Immature natural killer cell (primary cell): ENCODE measurements at regions not wholly inside any gene's neighbourhood (a gene's known extent, or its start where the extent isn't known, plus 50 kb on each side); places are given as distances from the start of the nearest gene placed in this dataset.
A peak's percentile ranks its signal among the peaks of the same experiment; 100 is the strongest.

Source experiments
- DNase-seq, 3 donors: peaks; one replicate each; pipeline ENCODE4 v3.0.0; 2022; ENCODE audit warnings: mixed read lengths in 1 of 3
- H3K27ac Mint-ChIP-seq, 6 donors: one replicate each; pipeline ENCODE4 v1.8.0; 2020; ENCODE audit warnings: mixed read lengths in 6 of 6, mild to moderate bottlenecking in 5 of 6, inconsistent platforms in 4 of 6, moderate library complexity in 3 of 6
- H3K27me3 Mint-ChIP-seq, 3 donors: one replicate each; pipeline ENCODE4 v1.8.0; 2020 to 2021; ENCODE audit warnings: low read depth in 3 of 3, mild to moderate bottlenecking in 3 of 3, mixed read lengths in 3 of 3, moderate library complexity in 3 of 3, inconsistent platforms in 1 of 3
- H3K36me3 Mint-ChIP-seq, 3 donors: one replicate each; pipeline ENCODE4 v1.8.0; 2020; ENCODE audit warnings: mixed read lengths in 3 of 3, inconsistent platforms in 2 of 3, mild to moderate bottlenecking in 2 of 3
- H3K4me1 Mint-ChIP-seq, 2 donors: one replicate each; pipeline ENCODE4 v1.8.0; 2020; ENCODE audit warnings: inconsistent platforms in 2 of 2, mild to moderate bottlenecking in 2 of 2, mixed read lengths in 2 of 2, moderate library complexity in 1 of 2
- H3K4me3 Mint-ChIP-seq, 5 donors: one replicate each; pipeline ENCODE4 v1.8.0; 2020; ENCODE audit warnings: mild to moderate bottlenecking in 5 of 5, mixed read lengths in 5 of 5, inconsistent platforms in 3 of 5, moderate library complexity in 3 of 5
- H3K9me3 Mint-ChIP-seq, 6 donors: one replicate each; pipeline ENCODE4 v1.8.0; 2020; ENCODE audit warnings: mild to moderate bottlenecking in 6 of 6, mixed read lengths in 6 of 6, inconsistent platforms in 4 of 6, moderate library complexity in 3 of 6

DNA sequence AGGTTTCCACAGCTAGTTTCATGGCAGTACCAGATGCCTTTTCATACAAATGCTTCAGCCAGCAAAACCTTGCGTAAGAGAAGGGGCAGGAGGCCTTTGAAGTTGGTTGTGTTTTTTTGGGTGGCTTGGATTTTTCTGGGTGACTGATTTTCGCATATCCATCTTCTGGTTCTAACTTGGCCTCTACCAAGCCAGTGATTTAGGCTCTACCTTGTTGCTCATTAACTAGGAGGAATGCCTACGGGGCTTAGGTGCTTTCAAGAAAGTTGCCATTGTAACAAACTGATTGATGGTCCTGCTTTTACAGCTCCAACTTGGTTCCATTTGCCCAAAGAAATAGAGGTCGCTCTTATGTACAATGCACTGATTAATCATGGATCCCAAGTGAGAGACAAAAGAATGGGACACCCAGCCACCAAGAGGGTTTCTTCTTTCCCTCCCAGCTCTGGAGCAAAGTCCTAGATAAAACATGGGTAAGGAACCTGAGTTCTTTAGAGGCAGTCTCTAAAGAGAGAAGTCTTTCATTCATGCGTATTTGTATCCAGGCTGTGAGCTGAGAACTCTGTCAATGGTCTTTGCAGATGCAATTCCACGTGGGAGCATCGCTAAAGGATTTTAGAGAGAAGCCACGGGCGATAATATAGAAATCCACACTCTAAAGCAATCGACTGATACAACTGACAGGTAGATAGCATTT, 92.1 kb upstream of the FGFR2 start:
- H3K9me3 Mint-ChIP-seq = peaks cover 0 to 2% (median 0%) of the 10 kb centered on the region in 6 donors
- H3K27me3 Mint-ChIP-seq = peaks cover 2 to 14% (median 6%) of the 10 kb centered on the region in 3 donors
- H3K36me3 Mint-ChIP-seq = no peaks in the 10 kb centered on the region
- H3K27ac Mint-ChIP-seq = no peak overlapping the region
- H3K4me3 Mint-ChIP-seq = no peak overlapping the region
- no peak for DNase-seq
- no peaks in the 10 kb centered on the region for H3K4me1 Mint-ChIP-seq

DNA sequence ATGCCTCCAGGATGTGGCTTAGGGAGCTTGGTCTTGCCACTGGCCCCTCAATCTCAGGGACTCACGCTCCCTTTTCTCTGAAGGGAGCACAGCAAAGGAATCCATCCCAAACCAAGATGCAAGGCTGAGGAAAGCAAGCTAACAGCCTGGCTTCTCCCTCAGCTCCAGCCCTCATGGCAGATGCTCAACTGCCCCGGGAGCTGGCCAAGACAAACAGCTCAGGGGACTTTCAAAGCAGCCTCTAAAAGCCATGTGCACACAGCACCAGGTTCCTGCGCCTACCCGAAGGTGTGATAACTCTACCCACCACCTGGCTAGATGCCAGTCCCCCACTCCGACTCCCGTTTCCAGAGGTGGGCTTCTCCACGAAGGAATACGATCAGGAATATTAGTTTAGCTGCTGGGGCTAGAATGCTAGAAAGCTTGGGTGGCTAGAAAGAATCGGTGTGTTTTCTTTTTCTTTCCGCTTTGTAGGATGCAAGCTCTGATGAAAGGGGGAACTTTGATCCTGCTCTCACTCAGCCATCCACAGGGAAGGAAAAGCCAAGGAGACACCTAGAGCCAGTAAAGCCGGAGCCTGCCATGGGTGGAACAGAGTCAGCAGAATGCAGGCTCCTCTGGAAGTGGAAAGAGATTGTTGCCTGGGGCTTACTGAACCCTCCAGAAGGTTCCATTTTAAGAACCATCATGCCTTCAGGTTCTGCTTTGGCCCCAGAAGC, 89.0 kb upstream of the FGFR2 start:
- H3K27ac Mint-ChIP-seq = no peak overlapping the region
- no peak for DNase-seq
- H3K4me3 Mint-ChIP-seq = no peak overlapping the region
- H3K4me1 Mint-ChIP-seq = no peaks in the 10 kb centered on the region
- H3K27me3 Mint-ChIP-seq = peaks cover 2 to 6% (median 5%) of the 10 kb centered on the region in 3 donors
- H3K36me3 Mint-ChIP-seq = no peaks in the 10 kb centered on the region
- H3K9me3 Mint-ChIP-seq = no peaks in the 10 kb centered on the region

DNA sequence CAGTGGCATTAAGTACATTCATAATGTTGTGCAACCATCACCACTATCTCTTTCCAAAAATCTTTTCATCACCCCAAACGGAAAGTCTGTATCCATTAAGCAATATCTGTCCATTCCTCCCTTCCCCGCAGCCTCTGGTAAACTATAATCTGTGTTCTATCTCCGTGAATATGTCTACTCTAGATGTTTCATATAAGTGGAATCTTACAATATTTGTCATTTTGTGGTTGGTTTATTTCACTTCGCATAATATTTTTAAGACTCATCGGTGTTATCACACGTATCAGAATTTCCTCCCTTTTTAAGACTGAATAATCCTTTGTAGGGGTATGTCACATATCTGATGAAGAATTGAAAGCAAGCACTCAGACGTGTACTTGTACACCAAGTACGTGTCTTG, 86.0 kb upstream of the FGFR2 start:
- no peak for DNase-seq
- H3K27ac Mint-ChIP-seq = no peak overlapping the region
- no peaks in the 10 kb centered on the region for H3K4me1 Mint-ChIP-seq
- H3K36me3 Mint-ChIP-seq = no peaks in the 10 kb centered on the region
- H3K4me3 Mint-ChIP-seq = no peak overlapping the region
- peaks cover 4 to 6% (median 5%) of the 10 kb centered on the region in 3 donors for H3K27me3 Mint-ChIP-seq
- H3K9me3 Mint-ChIP-seq = no peaks in the 10 kb centered on the region

DNA sequence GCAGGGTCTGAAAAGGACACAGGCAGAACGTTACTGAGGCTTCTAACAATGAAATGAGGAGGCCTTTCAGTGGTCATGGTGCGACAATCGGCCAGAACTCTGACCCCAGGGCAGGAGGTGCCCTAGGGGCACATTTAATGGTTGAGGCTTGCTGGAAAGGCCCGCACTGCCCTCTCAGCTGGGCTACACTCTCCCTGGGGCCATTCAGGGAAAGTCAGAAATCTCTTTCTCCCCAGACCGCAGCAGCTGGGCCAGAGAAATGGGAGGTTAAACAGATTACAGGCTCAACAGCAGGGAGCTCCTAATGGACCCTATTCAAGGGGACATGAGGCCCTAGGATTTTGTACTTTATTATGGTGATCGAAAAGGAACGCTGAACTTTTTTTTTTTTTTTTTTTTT, 85.6 kb upstream of the FGFR2 start:
- no peaks in the 10 kb centered on the region for H3K36me3 Mint-ChIP-seq
- H3K27me3 Mint-ChIP-seq = peaks cover 5 to 7% (median 6%) of the 10 kb centered on the region in 3 donors
- H3K4me1 Mint-ChIP-seq = no peaks in the 10 kb centered on the region
- H3K27ac Mint-ChIP-seq = no peak overlapping the region
- H3K9me3 Mint-ChIP-seq = no peaks in the 10 kb centered on the region
- no peak overlapping the region for H3K4me3 Mint-ChIP-seq
- no peak for DNase-seq

DNA sequence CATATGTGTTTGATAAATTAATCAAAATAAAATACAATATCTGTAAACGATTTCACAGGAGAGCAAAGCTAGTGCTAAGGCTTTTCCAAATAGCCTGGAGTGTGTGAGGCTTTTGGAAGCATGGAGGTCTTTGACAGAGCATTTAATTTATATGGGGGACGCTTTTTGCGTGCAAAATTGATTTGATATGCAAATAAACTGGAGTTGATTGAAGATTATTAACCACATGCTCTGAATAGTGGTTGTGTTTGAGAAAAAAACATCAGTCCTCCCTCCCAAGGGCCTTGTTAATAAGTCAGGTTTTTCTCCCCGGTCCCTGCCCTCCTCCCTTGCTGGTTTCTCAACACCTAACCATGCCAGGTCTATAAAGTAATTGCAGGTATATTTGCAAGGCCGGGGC, 85.1 kb upstream of the FGFR2 start:
- no peaks in the 10 kb centered on the region for H3K36me3 Mint-ChIP-seq
- H3K4me3 Mint-ChIP-seq = no peak overlapping the region
- H3K9me3 Mint-ChIP-seq = no peaks in the 10 kb centered on the region
- no peak for DNase-seq
- peaks cover 5 to 7% (median 6%) of the 10 kb centered on the region in 3 donors for H3K27me3 Mint-ChIP-seq
- H3K27ac Mint-ChIP-seq = no peak overlapping the region
- H3K4me1 Mint-ChIP-seq = no peaks in the 10 kb centered on the region

DNA sequence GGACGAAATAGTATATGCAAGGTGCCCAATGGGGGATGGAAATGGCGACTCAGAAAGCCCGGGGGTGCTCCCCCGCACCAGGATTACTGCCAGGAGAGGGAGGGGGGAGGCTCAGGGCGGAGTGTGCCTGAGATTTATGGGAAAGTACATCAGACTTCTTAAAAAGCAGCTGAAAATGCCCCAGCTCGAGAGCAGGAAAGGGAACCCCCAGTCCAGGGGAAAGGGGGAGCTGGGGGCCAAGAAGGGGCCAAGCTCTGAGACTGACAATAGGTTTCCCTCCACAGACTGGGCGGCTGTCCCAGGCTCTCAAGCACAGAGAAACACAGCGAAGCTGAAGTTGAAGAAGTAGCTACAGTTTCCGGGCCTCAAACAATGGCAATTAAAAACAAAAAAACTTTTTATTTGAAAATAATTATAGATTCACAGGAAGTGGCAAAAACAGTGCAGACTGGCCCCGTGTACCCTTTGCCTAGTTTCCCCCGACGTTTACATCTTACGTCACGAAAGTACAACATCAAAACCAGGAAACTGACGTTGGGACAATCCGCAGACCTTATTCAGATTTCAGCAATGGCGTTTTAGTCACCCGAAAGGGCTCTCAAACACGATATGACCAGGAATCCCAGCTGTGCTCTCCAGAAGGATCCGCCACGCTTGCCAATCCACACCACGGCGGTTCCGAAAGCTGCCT, 83.9 kb upstream of the FGFR2 start:
- H3K4me3 Mint-ChIP-seq = no peak overlapping the region
- H3K27me3 Mint-ChIP-seq = peaks cover 4 to 7% (median 5%) of the 10 kb centered on the region in 3 donors
- no peak overlapping the region for H3K27ac Mint-ChIP-seq
- no peaks in the 10 kb centered on the region for H3K4me1 Mint-ChIP-seq
- H3K36me3 Mint-ChIP-seq = no peaks in the 10 kb centered on the region
- no peaks in the 10 kb centered on the region for H3K9me3 Mint-ChIP-seq
- no peak for DNase-seq

DNA sequence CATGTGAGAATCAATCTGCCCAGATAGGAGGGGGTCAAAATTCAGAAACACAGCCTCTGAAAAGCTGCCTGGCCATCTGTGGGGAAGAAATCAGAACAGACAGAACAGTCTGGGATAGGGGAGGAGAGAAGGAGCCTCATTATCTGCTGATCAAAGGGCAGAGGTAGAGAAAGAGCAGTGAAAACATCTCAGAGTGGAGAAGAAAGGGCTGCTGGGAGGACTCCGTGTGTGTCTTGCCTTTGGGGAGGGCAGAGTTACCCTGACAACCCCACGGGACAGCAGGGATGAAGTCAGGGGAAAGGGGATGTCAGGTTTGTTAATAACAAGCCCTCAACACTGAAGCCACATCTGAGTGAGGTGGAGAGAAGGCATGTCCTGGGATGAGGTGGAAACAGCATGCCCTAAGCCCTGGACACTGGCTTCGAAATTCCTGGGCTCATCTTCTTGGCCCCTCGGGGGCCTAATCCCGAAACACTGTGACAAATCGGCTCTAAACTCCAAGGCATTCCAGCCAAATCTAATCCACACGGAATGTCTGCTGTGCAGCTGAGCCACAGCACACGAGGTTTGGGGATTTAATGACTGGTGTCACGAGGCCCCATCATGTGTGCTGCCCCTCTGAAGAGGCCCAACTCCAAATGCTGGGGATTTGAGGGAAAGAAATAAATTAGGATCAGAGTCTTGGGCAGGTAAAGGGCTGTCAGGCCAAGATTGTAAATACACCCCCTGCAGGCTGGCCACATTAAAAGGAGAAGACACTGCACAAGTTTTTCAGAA, 82.8 kb upstream of the FGFR2 start:
- Mint-ChIP-seq H3K4me3 (no peak overlapping the region), H3K9me3 (no peaks in the 10 kb centered on the region), H3K27ac (peak overlapping the region in 1 of 6 donors; percentile 17)

DNA sequence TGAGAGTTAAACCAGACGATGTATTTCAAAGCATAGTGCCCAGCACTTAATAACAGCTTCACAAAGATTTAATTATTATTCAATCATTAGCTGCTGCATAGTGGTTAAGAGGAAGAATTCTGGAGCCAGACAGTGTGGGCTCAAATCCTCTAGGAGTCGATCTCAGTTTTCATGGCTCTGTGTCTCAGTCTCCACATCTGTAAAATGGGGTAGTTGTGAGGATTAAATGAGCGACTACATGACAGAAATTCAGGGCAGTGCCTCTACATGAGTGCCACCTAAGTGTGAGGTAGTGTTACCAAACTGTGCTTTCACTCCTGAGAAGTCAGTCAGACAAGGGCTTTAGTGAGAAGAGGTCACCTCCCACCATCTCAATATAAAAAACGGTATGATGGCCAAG, 81.7 kb upstream of the FGFR2 start:
- DNase-seq = no peak
- H3K36me3 Mint-ChIP-seq = no peaks in the 10 kb centered on the region
- no peaks in the 10 kb centered on the region for H3K4me1 Mint-ChIP-seq
- H3K4me3 Mint-ChIP-seq = no peak overlapping the region
- no peaks in the 10 kb centered on the region for H3K9me3 Mint-ChIP-seq
- peaks cover 0 to 7% (median 3%) of the 10 kb centered on the region in 3 donors for H3K27me3 Mint-ChIP-seq
- H3K27ac Mint-ChIP-seq = no peak overlapping the region

More for the DNA sequence above, 82.8 kb upstream of the FGFR2 start:
- H3K4me1 Mint-ChIP-seq = no peaks in the 10 kb centered on the region
- H3K36me3 Mint-ChIP-seq = no peaks in the 10 kb centered on the region
- no peak for DNase-seq
- peaks cover 4 to 8% (median 7%) of the 10 kb centered on the region in 3 donors for H3K27me3 Mint-ChIP-seq

DNA sequence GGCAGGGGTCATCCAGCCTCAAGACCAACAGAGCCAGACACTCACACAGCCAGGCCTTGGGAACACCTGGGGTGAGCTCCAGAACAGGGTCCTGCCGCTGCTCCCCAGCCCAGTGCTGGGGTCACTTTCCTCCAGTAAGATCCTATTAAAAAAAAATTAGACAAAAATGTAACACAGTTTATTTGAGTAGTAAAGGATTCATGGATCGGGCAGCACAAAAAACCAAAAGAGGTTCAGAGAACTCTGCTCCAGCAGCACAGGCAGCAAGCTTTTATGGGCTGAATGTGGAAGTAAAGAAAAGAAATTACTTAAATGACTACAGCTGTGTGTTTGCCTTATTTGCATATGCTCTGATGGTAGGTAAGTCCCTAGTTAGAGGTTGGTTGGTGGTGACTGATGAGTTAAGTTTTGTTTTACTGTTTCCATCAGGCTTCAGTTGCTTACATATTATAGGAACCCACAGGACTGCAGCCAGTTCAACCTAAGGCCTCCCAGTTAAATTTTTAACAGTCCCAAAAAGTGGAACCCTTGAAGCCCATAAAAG, 80.5 kb upstream of the FGFR2 start:
- Mint-ChIP-seq H3K27ac (no peak overlapping the region), H3K36me3 (no peaks in the 10 kb centered on the region), H3K4me3 (no peak overlapping the region), H3K27me3 (peaks cover 0 to 7% (median 3%) of the 10 kb centered on the region in 3 donors), H3K9me3 (no peaks in the 10 kb centered on the region), H3K4me1 (no peaks in the 10 kb centered on the region)
- DNase-seq = no peak

DNA sequence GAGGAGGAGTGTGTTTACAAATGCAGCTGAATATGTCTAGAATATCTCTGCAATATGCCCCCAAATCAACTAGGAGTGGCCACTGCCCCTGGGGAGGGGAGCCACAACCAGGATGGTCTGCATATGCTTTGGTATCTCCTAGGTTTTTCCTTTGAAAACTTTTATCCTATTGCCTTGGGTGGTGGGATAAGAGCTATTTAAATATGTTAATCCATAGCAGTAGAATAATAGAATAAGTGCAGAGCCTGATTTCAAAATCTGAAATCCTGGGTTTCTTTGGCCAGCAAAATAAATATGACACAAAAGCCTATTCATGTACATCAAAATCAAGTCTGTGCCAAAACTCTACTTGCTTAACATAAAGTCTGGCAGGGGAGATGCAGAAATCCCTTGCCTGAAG, 79.6 kb upstream of the FGFR2 start:
- no peaks in the 10 kb centered on the region for H3K9me3 Mint-ChIP-seq
- no peaks in the 10 kb centered on the region for H3K4me1 Mint-ChIP-seq
- H3K27me3 Mint-ChIP-seq = peaks cover 0 to 7% (median 3%) of the 10 kb centered on the region in 3 donors
- no peaks in the 10 kb centered on the region for H3K36me3 Mint-ChIP-seq
- no peak for DNase-seq
- H3K4me3 Mint-ChIP-seq = no peak overlapping the region
- no peak overlapping the region for H3K27ac Mint-ChIP-seq

DNA sequence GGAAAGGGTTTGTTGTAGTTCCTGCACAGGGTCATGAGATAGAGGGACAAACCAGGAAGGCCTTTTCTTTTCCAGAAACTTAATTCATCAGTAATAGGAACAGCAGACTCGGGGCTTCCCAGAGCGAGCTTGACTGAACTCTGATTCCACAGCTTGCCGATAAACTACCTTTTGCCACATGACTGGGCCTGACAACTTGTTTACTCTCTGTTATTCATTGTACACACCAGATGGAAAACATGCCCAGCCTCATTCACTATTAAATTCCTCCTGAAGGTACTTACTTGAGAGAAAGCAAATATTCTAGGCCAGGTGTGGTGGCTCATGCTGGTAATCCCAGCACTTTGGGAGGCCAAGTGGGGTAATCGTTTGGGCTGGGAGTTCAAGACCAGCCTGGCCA, 77.1 kb upstream of the FGFR2 start:
- Mint-ChIP-seq H3K36me3 (no peaks in the 10 kb centered on the region), H3K4me3 (no peak overlapping the region), H3K27me3 (peaks cover 3 to 10% (median 8%) of the 10 kb centered on the region in 3 donors), H3K4me1 (no peaks in the 10 kb centered on the region), H3K27ac (no peak overlapping the region), H3K9me3 (peaks cover 0 to 2% (median 0%) of the 10 kb centered on the region in 6 donors)
- no peak for DNase-seq

DNA sequence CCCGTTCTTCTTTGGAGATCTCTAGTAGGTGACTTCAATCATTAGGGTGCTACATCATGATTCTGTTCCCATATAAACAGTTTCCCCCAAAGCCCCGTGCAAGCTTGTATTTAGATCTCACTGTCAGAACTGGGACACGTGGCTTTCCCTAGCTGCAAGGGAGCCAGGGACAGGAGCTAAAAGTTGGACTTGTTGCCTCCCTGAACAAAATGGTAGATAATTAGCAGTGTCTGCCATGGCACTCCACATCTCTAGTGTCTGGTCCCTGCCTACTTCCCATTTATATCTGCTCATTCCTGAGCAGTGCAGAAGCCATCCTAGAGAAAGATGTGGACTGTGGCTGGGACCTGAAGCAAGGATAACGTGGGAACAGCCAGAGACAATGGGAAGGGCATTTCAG, 76.6 kb upstream of the FGFR2 start:
- Mint-ChIP-seq H3K9me3 (peaks cover 0 to 2% (median 0%) of the 10 kb centered on the region in 6 donors), H3K27me3 (peaks cover 3 to 10% (median 10%) of the 10 kb centered on the region in 3 donors), H3K36me3 (no peaks in the 10 kb centered on the region), H3K4me3 (no peak overlapping the region), H3K27ac (no peak overlapping the region), H3K4me1 (no peaks in the 10 kb centered on the region)
- DNase-seq = no peak

DNA sequence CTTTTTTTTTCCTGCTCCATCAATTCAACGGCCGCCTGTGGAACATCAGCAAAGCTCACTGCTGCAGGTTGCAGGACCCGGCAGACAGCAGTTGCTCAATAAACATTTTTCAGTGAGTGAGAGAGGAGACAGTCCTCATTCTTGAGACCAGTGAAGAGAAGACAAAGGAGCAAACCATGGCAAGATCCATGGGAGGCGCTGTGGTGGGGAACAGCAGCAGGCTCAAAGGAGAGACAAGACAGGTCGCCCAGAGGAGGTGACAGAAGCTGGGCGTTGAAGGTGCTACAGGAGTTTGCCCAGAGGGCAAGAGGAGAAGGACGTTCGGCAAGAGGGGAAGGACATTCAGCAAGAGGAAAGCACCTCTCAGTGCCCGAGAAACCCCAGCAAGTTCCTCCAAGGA, 74.5 kb upstream of the FGFR2 start:
- Mint-ChIP-seq H3K4me3 (no peak overlapping the region), H3K27me3 (peaks cover 3 to 10% (median 4%) of the 10 kb centered on the region in 3 donors), H3K27ac (no peak overlapping the region), H3K4me1 (no peaks in the 10 kb centered on the region), H3K36me3 (no peaks in the 10 kb centered on the region), H3K9me3 (peaks cover 0 to 4% (median 0%) of the 10 kb centered on the region in 6 donors)
- DNase-seq = no peak
